ENCODE measurements at regions not wholly inside any gene's neighbourhood (a gene's known extent, or its start where the extent isn't known, plus 50 kb on each side); places are given as distances from the start of the nearest gene placed in this dataset.
"Not testable (repeated sequence)": the region's sequence is repeated elsewhere in the genome, so short reads cannot be mapped to it uniquely, and the experiment has no call there.

DNA sequence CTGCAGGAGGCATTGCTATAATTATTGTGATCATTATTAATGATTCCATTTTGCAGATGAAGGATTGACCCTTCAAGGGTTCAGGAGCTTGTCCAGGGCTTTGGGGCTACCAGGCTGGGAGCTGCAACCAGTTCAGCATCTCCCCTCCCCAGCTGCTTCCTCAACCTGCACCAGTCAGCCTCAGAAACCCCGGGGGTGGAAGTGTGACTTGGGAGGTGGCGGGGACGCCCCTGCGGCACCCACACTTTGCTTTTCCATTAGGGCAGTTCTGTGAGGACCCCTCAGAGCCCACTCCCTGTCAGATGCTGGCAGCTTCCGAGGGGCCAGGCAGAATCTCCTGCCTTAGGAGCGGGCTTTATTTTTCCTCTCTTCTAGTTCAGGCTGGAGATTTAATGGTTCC, 85.6 kb downstream of the OLFM1 start:
- H3K9me3 ChIP-seq (ENCODE audit: control insufficient read depth, insufficient read depth, low read depth, low read length): no peaks in the 10 kb centered on the region
- no peaks in the 10 kb centered on the region for H3K27me3 ChIP-seq (ENCODE audit: control insufficient read depth, insufficient read depth, low read length)
- no peak overlapping the region for H3K4me3 ChIP-seq (ENCODE audit: low read depth, low read length)
- H3K27ac ChIP-seq (ENCODE audit: low read depth, low read length): no peak overlapping the region
- H3K9ac ChIP-seq (ENCODE audit: low read length): no peak overlapping the region
- H3K36me3 ChIP-seq (ENCODE audit: control insufficient read depth, insufficient read depth, low read length): no peaks in the 10 kb centered on the region
- no peaks in the 10 kb centered on the region for H3K4me1 ChIP-seq (ENCODE audit: control insufficient read depth, insufficient read depth, low read length)

DNA sequence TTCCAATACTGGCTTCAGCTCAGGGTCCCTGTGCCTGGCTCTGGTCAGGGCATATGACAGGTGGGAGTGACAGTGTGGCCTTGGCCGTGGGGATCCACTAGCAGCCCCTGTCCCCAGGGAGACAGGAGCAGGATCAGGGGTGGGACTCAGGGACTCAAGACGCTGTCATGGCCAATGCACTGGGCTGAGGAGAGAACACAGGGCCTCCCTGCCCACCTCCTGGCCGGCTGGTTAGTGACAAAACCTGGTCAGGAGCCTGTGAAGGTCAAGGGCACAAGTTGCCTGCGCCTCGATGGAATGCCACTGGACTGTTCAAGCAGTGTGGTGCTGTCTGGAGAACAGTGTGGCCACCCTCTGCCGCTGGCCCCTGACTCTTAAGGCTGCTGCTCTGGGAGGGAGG, 86.8 kb downstream of the OLFM1 start:
- Histone ChIP-seq H3K27ac (ENCODE audit: low read depth, low read length) (no peak overlapping the region), H3K27me3 (ENCODE audit: control insufficient read depth, insufficient read depth, low read length) (no peaks in the 10 kb centered on the region), H3K9me3 (ENCODE audit: control insufficient read depth, insufficient read depth, low read depth, low read length) (no peaks in the 10 kb centered on the region), H3K4me1 (ENCODE audit: control insufficient read depth, insufficient read depth, low read length) (no peaks in the 10 kb centered on the region), H3K9ac (ENCODE audit: low read length) (no peak overlapping the region), H3K4me3 (ENCODE audit: low read depth, low read length) (no peak overlapping the region), H3K36me3 (ENCODE audit: control insufficient read depth, insufficient read depth, low read length) (no peaks in the 10 kb centered on the region)

DNA sequence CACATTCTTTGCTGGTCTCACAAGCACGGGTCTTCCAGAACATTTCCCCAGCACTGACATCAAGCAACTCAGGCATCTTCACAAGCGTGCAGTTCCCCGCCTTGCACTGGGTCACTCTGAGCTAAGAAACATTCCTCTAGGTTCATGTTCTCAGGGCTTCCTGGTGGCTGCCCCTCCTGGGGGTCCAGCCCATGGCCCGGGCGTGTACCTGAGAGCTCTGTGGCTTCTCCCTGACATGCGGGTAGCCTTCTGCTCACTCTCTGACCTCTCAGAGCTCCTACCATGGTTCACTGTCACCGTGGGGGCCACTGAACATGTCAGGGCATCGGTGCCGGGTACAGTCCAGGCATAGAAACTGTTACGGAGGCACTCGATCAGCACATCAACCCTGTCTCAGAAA, 87.5 kb downstream of the OLFM1 start:
- H3K9me3 ChIP-seq (ENCODE audit: control insufficient read depth, insufficient read depth, low read depth, low read length): no peaks in the 10 kb centered on the region
- H3K36me3 ChIP-seq (ENCODE audit: control insufficient read depth, insufficient read depth, low read length): no peaks in the 10 kb centered on the region
- no peaks in the 10 kb centered on the region for H3K27me3 ChIP-seq (ENCODE audit: control insufficient read depth, insufficient read depth, low read length)

DNA sequence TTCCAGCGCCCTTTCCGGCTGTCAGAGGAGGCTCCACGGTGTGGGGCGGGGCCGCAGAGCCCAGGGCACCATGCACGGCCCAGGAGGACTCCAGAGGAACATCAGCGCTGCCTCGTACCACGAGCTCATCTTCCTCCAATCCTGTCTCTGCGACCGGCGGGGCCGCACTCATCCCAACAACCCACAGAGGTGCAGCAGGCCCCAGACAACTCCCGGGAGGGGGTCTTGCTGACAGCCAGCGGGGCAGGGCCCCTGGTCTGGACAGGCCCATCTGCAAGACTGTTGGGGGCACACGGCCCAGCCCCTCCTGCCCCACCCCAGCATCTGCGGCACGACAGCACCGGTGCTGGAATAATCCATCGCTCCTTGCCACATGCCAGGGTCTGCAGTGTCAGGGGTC, 88.8 kb downstream of the OLFM1 start:
- Histone ChIP-seq H3K9ac (ENCODE audit: low read length) (no peak overlapping the region), H3K4me3 (ENCODE audit: low read depth, low read length) (no peak overlapping the region), H3K27me3 (ENCODE audit: control insufficient read depth, insufficient read depth, low read length) (no peaks in the 10 kb centered on the region), H3K4me1 (ENCODE audit: control insufficient read depth, insufficient read depth, low read length) (no peaks in the 10 kb centered on the region), H3K27ac (ENCODE audit: low read depth, low read length) (no peak overlapping the region), H3K9me3 (ENCODE audit: control insufficient read depth, insufficient read depth, low read depth, low read length) (no peaks in the 10 kb centered on the region), H3K36me3 (ENCODE audit: control insufficient read depth, insufficient read depth, low read length) (no peaks in the 10 kb centered on the region)

More for the DNA sequence above, 87.5 kb downstream of the OLFM1 start:
- H3K4me3 ChIP-seq (ENCODE audit: low read depth, low read length): no peak overlapping the region
- no peak overlapping the region for H3K9ac ChIP-seq (ENCODE audit: low read length)
- H3K4me1 ChIP-seq (ENCODE audit: control insufficient read depth, insufficient read depth, low read length): no peaks in the 10 kb centered on the region
- H3K27ac ChIP-seq (ENCODE audit: low read depth, low read length): no peak overlapping the region

DNA sequence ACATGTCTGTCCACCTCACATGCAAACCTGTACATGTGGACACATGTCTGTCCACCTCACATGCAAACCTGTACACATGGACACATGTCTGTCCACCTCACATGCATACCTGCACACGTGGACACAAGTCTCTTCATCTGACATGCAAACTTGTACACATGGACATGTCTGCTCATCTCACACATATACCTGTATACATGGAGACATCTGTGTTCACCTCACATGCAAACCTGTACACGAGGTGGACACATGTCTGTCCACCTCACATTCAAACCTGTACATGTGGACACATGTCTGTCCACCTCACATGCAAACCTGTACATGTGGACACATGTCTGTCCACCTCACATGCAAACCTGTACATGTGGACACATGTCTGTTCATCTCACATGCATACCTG, 90.1 kb downstream of the OLFM1 start:
- H3K4me1 ChIP-seq (ENCODE audit: control insufficient read depth, insufficient read depth, low read length); H3K36me3 ChIP-seq (ENCODE audit: control insufficient read depth, insufficient read depth, low read length); H3K9me3 ChIP-seq (ENCODE audit: control insufficient read depth, insufficient read depth, low read depth, low read length); H3K27ac ChIP-seq (ENCODE audit: low read depth, low read length); H3K4me3 ChIP-seq (ENCODE audit: low read depth, low read length); H3K9ac ChIP-seq (ENCODE audit: low read length); H3K27me3 ChIP-seq (ENCODE audit: control insufficient read depth, insufficient read depth, low read length): not testable (repeated sequence)

DNA sequence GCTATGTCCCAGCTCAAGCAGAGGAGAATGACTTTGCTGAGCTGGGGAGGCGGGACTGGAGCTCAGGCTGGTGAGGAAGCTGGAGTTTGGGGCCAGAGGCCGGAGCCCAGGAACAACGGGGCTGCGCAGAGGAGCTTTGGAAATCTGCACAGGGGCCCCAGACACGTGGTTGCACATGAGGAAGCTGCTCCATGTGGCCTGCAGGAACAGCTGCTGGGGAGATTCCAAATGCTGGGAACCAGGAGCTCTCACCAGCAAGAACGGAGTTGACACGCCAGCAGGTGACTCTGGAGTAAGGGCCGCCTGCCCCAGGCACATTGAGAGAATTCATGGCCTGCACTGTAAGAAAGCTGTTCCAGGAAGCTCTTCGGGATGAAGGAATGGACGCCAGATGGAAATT, 91.0 kb downstream of the OLFM1 start:
- Histone ChIP-seq H3K4me3 (ENCODE audit: low read depth, low read length) (no peak overlapping the region), H3K9me3 (ENCODE audit: control insufficient read depth, insufficient read depth, low read depth, low read length) (no peaks in the 10 kb centered on the region), H3K27me3 (ENCODE audit: control insufficient read depth, insufficient read depth, low read length) (no peaks in the 10 kb centered on the region), H3K36me3 (ENCODE audit: control insufficient read depth, insufficient read depth, low read length) (no peaks in the 10 kb centered on the region), H3K9ac (ENCODE audit: low read length) (no peak overlapping the region), H3K4me1 (ENCODE audit: control insufficient read depth, insufficient read depth, low read length) (no peaks in the 10 kb centered on the region), H3K27ac (ENCODE audit: low read depth, low read length) (no peak overlapping the region)

DNA sequence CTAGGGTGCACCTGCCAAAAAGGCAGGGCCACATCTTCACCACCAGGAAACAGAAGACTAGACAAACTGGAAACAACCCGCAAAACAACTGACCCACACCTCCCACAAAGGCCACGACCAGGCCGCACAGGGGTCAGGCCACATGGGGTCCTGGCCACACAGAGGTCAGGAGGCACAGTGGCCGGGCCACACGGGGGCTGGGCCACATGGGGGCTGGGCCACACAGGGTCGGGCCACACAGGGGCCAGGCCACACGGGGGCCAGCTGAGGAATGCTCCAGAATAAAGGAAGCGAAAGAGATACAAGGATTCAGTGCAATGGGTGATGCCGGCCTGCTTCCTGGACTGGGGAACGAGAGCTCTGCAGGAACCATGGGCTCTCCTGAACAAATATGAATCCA, 91.6 kb downstream of the OLFM1 start:
- H3K4me3 ChIP-seq (ENCODE audit: low read depth, low read length): no peak overlapping the region
- no peaks in the 10 kb centered on the region for H3K36me3 ChIP-seq (ENCODE audit: control insufficient read depth, insufficient read depth, low read length)
- no peaks in the 10 kb centered on the region for H3K9me3 ChIP-seq (ENCODE audit: control insufficient read depth, insufficient read depth, low read depth, low read length)
- no peaks in the 10 kb centered on the region for H3K27me3 ChIP-seq (ENCODE audit: control insufficient read depth, insufficient read depth, low read length)
- H3K9ac ChIP-seq (ENCODE audit: low read length): no peak overlapping the region
- H3K4me1 ChIP-seq (ENCODE audit: control insufficient read depth, insufficient read depth, low read length): no peaks in the 10 kb centered on the region
- no peak overlapping the region for H3K27ac ChIP-seq (ENCODE audit: low read depth, low read length)

DNA sequence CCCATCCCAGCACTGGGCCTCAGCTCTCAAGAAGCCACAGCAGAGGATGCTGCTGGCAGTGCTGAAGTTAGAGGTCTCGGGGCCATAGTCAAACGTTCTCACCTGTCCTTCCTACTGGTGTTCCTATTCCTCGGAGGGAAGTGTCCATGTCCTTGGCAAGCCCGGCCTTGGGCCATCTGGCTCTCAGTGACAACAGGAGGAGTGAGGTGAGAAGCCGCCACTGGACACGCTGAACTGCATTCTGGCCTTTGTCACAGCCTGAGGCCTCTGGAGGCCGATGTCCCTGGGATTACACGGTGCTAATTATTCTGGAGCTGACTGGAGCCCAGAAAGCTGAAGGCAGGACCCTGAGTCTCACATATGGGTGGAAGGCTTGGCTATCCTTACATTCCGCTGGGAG, 92.5 kb downstream of the OLFM1 start:
- Histone ChIP-seq H3K9me3 (ENCODE audit: control insufficient read depth, insufficient read depth, low read depth, low read length) (no peaks in the 10 kb centered on the region), H3K27ac (ENCODE audit: low read depth, low read length) (no peak overlapping the region), H3K4me1 (ENCODE audit: control insufficient read depth, insufficient read depth, low read length) (no peaks in the 10 kb centered on the region), H3K4me3 (ENCODE audit: low read depth, low read length) (no peak overlapping the region), H3K9ac (ENCODE audit: low read length) (no peak overlapping the region), H3K27me3 (ENCODE audit: control insufficient read depth, insufficient read depth, low read length) (no peaks in the 10 kb centered on the region), H3K36me3 (ENCODE audit: control insufficient read depth, insufficient read depth, low read length) (no peaks in the 10 kb centered on the region)

DNA sequence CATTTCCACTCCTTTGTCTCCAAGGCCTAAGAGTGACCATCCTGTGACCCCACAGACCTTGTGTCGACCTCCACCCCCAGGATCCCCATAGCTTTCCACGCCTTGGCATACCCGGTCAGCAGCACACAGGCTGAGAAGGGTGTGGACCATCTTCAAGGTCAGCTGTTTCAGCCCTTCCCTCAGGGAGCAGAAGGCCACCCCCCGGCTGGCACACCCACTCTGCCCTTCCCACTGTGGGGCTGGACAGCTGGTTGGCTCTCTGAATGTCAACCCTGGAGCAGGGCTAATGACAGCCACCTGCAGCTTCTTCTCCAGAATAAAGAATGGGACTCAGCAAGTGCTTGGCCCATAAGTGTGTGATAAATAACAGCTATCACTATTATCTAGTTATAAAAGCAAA, 93.1 kb downstream of the OLFM1 start:
- Histone ChIP-seq H3K4me3 (ENCODE audit: low read depth, low read length) (no peak overlapping the region), H3K27ac (ENCODE audit: low read depth, low read length) (no peak overlapping the region), H3K27me3 (ENCODE audit: control insufficient read depth, insufficient read depth, low read length) (no peaks in the 10 kb centered on the region)

DNA sequence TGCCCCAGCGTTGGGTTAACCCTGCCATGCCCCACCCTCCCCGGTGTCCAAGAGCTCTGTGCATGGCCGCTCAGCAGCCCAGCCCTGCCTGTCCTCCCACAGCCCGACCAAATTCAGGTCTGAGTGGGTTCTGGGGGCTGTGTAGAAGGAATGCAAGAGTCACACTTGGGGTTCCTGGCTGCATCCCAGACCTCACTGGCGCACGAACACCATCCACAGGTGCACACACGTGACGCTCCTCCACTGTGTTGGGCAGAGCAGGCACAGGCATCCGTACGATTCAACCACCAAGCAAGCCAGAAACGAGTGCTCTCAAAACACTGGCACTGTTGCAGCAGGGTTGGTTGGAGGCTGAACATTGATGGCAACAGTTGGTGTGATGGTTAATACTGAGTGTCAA, 93.9 kb downstream of the OLFM1 start:
- Histone ChIP-seq H3K9ac (ENCODE audit: low read length) (no peak overlapping the region), H3K4me3 (ENCODE audit: low read depth, low read length) (no peak overlapping the region), H3K36me3 (ENCODE audit: control insufficient read depth, insufficient read depth, low read length) (no peaks in the 10 kb centered on the region), H3K9me3 (ENCODE audit: control insufficient read depth, insufficient read depth, low read depth, low read length) (no peaks in the 10 kb centered on the region), H3K27ac (ENCODE audit: low read depth, low read length) (no peak overlapping the region), H3K27me3 (ENCODE audit: control insufficient read depth, insufficient read depth, low read length) (no peaks in the 10 kb centered on the region), H3K4me1 (ENCODE audit: control insufficient read depth, insufficient read depth, low read length) (no peaks in the 10 kb centered on the region; the same call in 1 of the 2 replicates)

More for the DNA sequence above, 93.1 kb downstream of the OLFM1 start:
- Histone ChIP-seq H3K9me3 (ENCODE audit: control insufficient read depth, insufficient read depth, low read depth, low read length) (no peaks in the 10 kb centered on the region), H3K36me3 (ENCODE audit: control insufficient read depth, insufficient read depth, low read length) (no peaks in the 10 kb centered on the region), H3K4me1 (ENCODE audit: control insufficient read depth, insufficient read depth, low read length) (no peaks in the 10 kb centered on the region), H3K9ac (ENCODE audit: low read length) (no peak overlapping the region)

DNA sequence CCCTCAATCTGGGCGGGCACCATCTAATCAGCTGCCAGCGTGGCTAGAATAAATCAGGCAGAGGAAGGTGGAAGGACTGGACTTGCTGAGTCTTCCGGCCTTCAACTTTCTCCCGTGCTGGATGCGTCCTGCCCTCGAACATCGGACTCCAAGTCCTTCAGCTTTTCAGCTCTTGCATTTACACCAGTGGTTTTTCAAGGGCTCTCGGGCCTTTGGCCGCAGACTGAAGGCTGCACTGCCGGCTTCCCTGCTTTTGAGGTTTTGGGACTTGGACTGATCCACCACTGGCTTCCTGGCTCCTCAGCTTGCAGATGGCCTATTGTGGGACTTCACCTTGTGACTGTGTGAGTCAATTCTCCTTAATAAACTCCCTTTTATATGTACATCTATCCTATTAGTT, 94.4 kb downstream of the OLFM1 start:
- H3K27ac ChIP-seq (ENCODE audit: low read depth, low read length); H3K36me3 ChIP-seq (ENCODE audit: control insufficient read depth, insufficient read depth, low read length); H3K4me1 ChIP-seq (ENCODE audit: control insufficient read depth, insufficient read depth, low read length); H3K9ac ChIP-seq (ENCODE audit: low read length); H3K9me3 ChIP-seq (ENCODE audit: control insufficient read depth, insufficient read depth, low read depth, low read length); H3K27me3 ChIP-seq (ENCODE audit: control insufficient read depth, insufficient read depth, low read length); H3K4me3 ChIP-seq (ENCODE audit: low read depth, low read length): not testable (repeated sequence)

DNA sequence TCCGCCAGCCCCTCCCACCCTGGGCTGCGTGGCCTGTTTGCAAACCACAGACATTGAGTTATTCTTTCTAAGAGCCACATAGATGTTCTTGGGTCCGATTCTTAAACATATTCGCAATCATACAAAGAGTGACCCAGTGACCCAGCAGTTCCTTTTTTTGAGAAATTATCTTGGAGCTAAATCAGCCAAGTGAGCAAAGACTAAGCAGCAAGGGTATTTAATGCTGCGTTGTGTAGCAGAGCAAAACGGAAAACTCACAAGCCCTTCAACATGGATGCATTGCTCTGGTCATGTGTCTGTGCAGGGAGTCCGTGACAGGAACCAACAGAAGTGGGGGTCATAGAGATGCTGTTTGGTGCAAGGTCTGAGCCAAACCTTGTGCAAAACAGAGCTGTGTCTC, 95.6 kb downstream of the OLFM1 start:
- H3K36me3 ChIP-seq (ENCODE audit: control insufficient read depth, insufficient read depth, low read length): no peaks in the 10 kb centered on the region
- H3K4me3 ChIP-seq (ENCODE audit: low read depth, low read length): no peak overlapping the region
- H3K9me3 ChIP-seq (ENCODE audit: control insufficient read depth, insufficient read depth, low read depth, low read length): no peaks in the 10 kb centered on the region
- H3K27ac ChIP-seq (ENCODE audit: low read depth, low read length): no peak overlapping the region
- no peaks in the 10 kb centered on the region for H3K27me3 ChIP-seq (ENCODE audit: control insufficient read depth, insufficient read depth, low read length)
- H3K4me1 ChIP-seq (ENCODE audit: control insufficient read depth, insufficient read depth, low read length): peaks cover 3% of the 10 kb centered on the region; the same call in 1 of the 2 replicates
- H3K9ac ChIP-seq (ENCODE audit: low read length): no peak overlapping the region
